HK-2 (cell line): ENCODE measurements at regions not wholly inside any gene's neighbourhood (a gene's known extent, or its start where the extent isn't known, plus 50 kb on each side); places are given as distances from the start of the nearest gene placed in this dataset.

Experiments
- DNase-seq: peaks from one replicate; pipeline ENCODE4 v3.0.0-alpha.2; 2018; ENCODE audit not compliant: unreplicated experiment

DNA sequence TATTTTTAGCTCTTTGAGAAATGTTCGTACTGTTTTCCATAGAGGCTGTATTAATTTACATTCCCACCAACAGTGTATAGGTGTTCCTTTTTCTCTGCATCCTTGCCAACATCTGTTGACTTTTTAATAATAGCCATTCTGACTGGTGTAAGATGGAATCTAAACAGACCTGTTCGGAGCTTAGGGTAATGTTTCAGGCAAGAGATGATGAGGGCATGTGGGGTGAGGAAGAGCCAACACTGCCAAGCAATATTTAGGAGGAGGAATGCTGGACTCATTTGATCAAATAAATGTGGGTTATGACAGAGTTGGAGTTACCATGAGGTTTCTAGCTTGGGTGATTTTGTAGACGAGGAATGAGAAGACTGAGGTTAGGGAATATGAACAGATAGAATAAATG is 382.9 kb downstream of the KLF12 start:
- DNase-seq: no peak

DNA sequence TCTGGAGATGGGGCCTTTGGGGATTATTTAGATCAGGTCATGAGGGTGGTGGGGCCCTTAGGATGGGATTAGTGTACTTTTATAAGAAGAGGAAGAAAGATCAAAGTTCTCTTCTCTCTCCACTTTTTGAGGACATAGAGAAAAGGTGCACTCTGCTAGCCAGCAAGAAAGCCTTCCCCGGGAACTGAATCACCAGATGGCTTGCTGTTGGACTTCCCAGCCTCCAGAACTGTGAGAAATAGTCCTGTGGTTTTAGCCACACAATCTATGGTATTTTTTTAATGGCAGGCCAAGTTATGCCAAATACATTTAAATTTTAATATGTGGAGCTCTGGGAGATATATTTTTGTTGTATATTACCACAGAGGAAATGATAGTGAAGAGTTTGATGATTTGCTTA is 385.8 kb downstream of the KLF12 start:
- DNase-seq: no peak

DNA sequence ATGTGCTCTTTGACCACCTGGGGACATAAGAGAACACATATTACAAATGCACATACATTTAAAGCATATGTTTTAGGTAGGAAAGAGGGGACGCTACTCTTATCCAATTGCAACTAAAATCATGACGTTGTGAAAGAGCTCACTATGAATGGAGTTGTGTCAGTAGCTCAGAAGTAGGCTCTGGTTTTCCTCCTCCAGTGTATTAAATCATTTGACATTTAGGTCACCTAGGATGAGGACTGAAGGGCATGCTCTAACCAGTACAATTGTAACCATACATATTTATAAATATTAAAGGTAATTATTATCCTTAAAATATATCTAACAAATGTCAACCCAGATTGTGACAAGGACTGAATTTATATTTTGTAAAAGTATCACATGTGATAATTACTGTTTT is 389.0 kb downstream of the KLF12 start:
- no peak for DNase-seq

DNA sequence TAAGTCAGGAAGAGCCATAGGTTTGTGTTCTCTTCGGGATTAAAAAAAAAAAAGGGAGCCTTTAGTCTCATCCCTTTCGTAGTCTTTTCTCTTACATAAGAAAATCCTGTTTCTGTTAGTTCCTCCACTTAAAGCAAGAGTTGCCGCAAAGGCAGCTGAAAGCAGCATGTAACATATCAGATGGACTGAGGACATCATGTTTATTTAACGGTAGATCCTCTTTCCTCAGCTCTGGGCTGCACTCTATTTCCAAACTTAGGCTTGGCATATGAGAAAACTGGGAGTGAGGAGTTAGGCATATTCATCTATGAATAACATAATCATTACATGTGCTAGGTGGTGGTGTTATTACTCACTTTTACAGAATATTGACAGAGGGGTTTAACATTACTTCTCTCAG is 391.2 kb downstream of the KLF12 start:
- no peak for DNase-seq

DNA sequence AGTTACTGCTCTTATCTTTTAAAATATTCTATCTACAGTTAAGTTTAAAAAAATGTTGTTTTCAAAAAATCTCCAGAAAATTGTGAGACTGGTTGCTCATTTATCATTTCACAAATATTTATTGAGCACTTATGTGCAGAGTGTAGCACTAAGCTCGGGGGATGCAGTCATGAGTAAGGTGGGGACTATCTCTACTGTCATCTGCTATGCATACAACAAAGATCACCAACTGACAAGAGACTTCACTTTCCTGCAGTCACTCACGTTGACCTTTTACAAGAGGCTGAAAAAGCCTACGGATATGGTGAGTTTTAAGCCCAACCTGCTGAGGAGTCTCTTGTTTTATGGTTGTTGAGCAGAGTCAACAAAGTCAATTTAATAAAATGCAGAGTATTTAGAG is 392.5 kb downstream of the KLF12 start:
- no peak for DNase-seq

DNA sequence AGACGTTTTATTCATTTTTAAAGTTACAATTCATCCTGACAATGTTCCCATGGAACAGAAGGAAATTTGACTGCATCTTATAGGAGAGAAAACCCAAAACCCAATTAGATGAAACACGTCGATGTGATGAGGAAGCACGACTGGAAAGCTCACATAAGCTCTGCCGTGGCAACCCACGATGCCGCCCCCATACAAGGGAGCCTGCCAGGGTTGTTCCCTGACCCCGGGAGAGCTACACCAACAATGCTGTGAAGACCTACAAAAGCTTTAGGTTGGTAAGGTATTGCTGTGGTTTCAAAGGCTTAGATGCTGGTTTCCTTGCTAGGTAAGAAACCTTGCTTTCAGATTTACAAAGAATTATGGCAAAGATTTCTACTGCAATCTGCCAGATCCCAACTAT is 393.1 kb downstream of the KLF12 start:
- DNase-seq: no peak

DNA sequence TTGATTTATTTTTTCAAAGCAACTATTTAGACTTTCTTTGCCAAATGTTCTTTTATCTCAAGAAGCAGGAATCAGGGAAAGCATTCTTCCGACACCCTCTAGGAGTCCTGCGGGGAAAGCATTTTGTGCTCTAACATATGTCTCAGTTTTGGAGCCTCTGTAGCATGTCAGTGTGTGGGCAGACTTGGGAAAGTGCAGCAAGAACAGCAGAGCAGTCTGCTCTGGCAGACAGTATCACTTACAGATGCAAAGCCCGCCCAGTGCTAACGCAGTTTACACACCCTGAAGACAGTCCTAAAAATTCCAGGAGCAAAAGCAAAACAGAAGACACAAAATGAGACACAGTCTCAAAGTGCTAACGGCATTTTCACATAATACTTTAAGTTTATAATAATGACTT is 393.5 kb downstream of the KLF12 start:
- no peak for DNase-seq

DNA sequence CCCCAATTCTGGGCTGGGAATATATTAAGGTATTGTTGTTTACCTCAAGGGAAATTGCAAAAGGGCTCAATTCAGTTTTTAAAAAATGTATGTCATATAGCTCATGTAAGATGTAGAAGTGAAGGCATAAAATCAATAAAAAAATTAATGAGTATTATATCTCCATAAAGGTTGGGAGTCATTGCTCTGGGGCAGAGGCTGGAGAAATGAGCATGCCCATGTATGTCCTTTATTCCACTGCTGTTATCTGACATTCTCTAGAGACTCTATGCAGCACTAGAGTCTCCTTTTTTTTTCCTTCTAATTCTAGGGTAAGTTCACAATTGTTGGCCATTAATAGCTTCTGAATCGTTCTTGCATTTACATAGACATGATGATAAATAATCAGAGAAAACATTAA is 394.8 kb downstream of the KLF12 start:
- DNase-seq: no peak

DNA sequence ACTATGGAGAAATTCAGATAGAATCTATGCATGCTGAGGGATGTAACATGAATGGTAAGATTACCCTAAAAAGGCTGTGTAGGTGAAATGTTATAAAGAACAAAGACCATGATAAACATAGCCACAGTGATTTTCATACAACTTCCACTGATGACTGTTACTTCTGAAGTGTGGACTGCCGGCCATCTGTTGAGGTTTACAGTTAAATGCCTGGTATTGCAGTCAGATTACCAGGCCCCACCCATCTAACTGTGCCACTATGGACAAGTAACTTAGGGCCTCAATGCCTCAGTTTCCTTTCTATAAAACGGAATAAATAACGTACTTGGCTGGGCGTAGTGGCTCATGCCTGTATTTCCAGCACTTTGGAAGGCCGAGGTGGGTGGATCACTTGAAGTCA is 395.6 kb downstream of the KLF12 start:
- no peak for DNase-seq

DNA sequence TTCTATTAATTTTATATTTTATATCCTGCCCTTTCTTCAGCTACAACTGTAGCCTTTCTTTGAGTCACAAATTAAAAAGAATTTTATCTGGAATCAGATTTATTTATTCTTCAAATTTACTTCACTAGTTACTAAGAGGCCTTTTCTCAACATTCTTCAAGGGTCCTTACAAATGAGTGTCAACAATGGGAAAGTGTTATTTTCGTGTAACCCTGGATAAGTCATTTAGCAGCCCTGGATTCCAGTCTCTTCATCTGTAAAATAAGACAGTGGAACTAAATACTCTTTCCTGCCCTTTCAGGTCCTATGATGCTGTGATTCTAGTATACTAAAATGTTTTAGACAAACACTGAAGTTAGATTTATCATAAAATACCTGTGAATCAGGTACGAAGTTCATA is 397.0 kb downstream of the KLF12 start:
- no peak for DNase-seq

DNA sequence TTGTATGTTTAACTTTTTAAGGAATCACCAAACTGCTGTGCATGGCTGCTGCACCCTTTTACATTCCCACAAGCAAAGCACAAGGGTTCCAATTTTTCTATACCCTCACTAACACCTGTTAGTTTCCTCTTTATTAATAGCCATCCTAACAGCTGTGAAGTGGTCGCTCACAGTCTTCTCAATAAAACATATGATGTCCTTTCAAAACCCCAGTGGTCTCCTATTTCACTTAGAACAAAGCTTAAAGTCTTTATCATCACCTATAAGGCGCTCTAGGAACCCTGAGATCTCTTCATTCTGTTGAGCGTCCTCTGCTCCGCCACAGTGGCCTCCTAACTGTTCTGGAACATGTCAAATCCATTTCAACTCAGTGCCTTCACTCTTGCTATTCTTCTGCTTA is 400.5 kb downstream of the KLF12 start:
- no peak for DNase-seq

DNA sequence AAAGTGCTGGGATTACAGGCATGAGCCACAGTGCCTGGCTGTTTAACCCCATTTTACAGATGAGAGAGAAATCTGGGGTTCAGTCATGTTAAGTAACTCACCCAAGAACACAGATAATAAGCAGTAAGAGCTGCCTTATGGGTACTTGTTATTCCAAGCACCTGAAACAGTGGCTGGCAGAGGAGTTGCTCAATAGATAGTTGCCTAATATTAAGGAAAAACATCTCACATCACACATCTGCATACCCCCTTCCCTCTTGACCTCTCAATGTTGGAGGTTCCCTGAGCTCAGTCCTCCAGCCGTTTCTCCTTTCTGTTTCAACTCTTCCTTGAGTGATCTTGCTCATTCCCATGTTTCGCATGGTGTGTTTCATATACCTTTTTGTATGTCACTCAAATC is 401.9 kb downstream of the KLF12 start:
- no peak for DNase-seq

DNA sequence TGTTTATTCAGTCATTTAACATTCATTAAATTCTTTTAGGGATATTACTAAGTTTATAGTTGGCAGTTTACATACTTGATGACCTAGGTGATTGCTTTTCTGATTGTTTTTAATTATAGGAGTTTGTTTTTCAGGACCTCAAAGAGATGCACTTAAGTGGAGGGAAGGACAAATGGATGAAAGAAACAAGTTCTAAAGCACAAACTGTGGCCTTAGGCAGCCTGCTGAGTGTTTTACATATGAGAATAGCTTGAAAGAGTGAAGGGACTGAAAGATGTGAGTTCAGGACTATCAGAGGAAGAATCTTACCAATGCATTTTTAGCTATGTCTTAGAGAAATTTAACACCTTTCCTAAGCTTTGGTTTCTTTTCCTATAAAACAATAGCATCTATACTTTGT is 402.6 kb downstream of the KLF12 start:
- no peak for DNase-seq

DNA sequence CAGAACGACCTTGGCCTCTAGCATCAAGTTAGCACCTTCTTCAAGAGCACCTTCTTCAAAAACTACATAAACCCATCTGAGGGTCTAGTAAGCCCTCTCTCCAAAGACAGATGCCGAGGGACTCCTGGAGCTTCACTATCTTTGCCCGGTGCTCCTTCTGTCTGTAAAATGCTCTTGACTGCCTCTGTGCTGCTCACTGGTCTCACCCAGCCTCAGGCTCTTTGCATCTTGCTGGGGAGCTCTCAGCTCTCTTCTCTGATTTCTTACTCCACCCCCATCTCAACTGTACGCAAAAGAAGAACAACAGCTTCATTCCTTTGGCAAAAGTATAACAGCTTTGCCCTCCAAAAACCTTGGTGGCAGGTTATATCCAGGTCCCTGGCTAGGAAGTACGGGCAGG is 404.2 kb downstream of the KLF12 start:
- no peak for DNase-seq

DNA sequence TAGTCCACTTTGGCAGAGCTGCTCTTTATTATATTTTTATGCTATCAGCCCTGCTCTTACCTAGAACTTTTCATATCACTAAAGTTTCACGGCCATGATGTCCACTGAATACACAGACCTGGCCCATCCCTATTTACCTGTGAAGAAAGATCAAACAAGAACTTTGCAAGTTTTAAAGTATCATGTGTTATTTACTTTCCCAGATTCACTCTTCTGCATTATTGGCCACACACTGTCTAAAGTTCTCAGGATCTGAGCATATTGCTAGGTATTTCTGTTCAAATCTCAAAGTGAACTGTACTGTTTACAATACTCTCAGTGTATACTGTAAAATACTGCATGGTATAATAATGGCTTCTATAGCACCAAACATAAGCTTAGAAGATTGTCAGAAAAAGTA is 405.2 kb downstream of the KLF12 start:
- DNase-seq: no peak

DNA sequence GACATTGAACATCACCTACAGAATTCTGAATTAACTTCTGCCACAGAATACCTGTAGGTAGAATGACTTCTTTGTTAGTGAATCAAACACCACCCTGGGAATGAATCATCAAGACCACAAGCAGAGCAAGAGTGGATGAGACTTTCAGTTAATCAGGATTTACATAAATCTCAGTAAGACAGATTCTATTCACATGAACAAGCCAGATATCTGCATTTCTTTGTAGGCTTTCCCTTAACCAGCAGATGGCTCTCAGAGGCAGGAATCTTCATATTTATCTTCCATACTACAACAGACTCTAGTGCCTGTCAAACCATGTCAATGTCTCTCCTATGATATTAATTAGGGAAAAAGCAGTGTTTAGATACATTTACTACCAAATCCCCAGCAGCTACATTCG is 412.1 kb downstream of the KLF12 start:
- no peak for DNase-seq

DNA sequence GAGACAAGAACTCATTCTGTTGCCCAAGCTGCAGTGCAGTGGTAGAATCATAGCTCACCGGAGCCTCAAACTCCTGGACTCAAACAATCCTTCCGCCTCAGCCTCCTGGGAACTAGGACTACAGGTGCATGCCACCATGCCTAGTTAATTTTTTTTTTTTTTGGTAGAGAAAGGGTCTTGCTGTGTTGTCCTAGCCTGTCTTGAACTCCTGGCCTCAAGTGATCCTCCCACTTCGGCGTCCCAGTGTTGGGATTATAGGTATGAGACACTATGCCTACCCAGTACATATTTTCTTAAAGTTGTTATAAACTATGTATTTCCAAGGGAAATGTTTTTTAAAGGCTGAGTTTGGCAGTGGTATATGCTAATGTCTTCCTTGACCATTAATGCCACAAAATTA is 412.6 kb downstream of the KLF12 start:
- DNase-seq: no peak

DNA sequence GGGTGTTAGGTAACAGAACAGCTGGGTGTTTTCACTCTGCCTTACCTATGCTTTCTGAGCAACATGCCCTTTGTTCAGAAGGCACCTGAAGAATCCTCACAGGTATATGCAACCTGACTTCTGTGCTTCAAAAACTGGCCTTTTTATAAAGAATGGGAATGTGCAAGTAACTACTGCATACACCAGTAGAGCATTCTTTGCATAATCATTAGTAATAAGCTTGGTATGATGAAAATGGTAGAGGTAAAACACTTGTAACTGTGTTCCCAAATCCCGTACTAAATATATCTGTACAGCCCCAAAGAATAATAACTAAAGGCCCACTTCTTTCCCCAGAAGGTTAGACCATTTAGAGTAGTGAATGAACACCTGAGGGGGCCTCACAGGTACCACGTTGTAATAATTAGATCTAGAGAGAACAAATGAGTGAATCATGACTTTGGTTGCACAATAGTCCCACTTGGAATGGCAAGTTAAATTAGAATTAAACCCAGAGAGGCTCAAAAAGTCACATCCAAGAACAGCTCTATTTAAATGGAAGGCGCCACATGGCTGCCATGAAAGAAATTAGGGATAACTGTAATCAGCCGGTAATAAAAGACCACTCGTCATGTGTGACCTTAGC is 413.9 kb downstream of the KLF12 start:
- no peak for DNase-seq

DNA sequence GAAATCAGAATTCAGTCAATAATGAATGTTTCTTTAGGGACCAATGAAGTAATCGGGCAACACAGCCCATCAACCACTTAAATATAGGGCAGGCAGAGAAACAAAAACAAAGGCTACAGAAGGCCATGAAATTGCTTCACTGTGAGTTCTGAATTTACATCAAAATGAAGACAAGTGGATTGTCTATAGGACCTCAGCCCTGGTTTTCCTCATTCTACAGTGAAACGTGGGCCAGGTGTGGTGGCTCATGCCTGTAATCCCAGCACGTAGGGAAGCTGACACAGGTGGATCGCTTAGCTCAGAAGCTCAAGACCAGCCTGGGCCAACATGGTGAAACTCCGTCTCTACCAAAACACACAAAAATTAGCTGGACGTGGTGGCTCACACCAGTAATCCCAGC is 416.0 kb downstream of the KLF12 start:
- no peak for DNase-seq

DNA sequence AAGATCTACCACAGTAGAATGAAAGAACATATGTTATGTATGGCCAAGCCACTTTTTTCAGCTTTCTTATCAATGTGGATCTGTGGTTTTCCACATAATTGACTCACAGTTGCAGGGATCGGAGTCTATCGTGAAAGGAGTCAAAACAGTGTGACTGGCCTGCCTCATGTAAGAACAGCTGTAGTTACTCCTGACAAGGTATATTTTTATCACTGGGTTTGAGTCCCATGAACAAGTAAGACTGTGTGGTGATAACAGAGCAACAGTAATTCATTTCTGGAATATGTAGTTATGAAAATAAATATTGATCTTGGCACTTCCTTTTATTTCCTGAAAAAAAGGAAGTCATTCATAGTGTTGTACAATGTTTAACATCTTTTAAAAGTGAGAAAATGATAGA is 416.6 kb downstream of the KLF12 start:
- no peak for DNase-seq

DNA sequence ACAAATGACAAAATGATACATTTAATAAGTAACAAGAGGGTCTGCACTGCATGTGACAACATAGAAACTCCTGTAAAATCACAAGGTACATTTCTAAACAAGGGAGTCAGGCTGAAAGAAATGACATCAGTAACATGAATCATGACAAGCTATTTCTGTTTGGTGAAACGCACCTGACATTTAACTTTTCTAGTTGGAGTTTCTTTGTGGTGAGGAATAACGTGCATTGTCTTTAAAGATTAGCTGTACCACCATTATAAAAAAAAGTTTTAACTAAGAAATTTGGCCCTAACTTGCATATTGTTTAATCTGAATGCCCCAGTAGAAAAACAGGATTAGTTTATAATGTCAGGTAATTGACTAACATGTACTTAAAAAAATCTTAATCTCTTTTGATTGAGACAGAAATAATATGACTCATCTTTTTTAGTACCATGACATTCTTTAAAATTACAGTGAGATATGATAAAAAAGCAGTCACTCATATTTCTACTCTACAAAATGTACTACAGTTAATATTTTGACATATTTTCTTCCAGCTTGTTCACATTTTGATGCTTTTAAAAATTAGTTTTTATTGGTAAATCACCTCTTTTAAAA is 418.2 kb downstream of the KLF12 start:
- DNase-seq: no peak

DNA sequence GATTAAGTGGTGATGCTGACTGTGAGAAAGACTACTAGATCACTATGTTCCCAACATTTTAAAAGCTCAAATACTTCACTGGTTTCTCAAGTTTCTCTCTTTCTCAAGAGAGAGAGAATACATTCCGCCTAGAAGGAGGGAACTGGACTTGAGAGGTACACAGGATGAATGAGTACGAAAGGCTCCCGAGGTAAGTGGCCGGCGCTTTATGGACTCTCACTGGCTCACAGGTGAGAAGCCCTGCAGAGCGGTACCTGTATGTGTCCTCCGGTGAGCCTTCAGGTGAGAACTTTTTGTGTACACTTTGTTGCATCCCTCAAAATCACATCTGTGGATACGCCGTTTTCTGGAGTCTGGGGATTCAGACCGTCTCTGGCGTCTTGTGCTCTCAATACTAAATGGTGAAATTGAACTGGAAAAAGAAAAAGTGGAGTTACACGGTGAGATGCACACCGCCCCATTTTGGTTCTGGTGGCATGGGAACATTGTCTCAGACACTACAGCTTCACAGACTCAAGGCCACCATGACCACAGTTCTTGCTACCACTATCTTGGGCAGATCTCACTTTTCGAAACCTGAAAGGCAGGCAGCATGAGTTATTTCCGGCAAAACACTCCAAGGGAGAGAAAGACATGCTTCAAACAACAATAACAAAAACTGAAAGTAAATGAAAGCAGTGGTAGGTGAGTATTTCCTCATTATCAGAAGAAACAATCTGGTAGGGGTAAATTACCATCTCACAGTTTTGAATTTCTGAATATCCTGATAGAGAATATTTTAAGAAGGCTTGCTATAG is 418.9 kb downstream of the KLF12 start:
- DNase-seq: no peak

DNA sequence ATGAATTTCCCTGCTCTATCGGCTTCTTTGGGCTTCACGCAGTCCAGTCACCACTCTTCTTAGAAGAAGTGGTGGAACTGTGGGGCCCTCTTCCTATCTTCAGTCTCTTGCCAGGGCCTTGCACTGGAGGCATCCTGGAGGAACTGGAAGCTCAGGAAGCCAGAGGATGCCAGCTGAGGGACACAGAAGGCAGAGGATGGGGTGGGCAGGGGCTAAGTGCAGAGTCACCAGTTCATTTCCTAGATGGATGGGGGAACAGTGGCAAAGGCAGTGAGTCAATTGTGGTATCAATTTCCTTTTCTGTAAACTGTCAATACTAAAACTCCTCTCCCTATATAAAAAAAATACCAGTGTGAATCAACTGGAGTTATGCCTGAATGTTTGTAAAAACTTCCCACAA is 419.7 kb downstream of the KLF12 start:
- DNase-seq: no peak
